HCT116 (cell line): ENCODE measurements at regions not wholly inside any gene's neighbourhood (a gene's known extent, or its start where the extent isn't known, plus 50 kb on each side); places are given as distances from the start of the nearest gene placed in this dataset.

Experiments
- ATAC-seq: fragments of 200-7000 bp; cut with Tn5 transposase; 2 replicates; pipeline ENCODE4 v1.9.1; 2020; ENCODE audit warnings: mild to moderate bottlenecking, moderate library complexity
- BruUV-seq: library from RNA; stranded (reverse); fragments of 400-500 nt; replicated peaks from 2 replicates; lab custom pipeline; 2021; lab: Mats Ljungman, UMichigan
- CTCF ChIA-PET: fragments of 300-600 bp; sonication (Branson Sonifier 250); formaldehyde crosslinking; loops from one replicate; lab custom pipeline; 2021; ENCODE audit warnings: antibody characterized with exemption; lab: Charles Lee
- POLR2A ChIA-PET: fragments of 300-600, 350-600 bp; sonication (Branson Sonifier 250); formaldehyde crosslinking; loops from one replicate; lab custom pipeline; 2021; ENCODE audit warnings: antibody characterized with exemption; lab: Charles Lee
- RAD21 ChIA-PET, 2 experiments: fragments of 300-600 bp; sonication (Branson Sonifier 250); formaldehyde crosslinking; loops; one replicate each; lab custom pipeline; 2023; ENCODE audit warnings: low total read pairs in 2 of 2; ENCODE audit not compliant: uncharacterized antibody in 2 of 2, unreplicated experiment in 2 of 2, low non-redundant PET in 1 of 2; lab: Charles Lee
- DNase-seq: peaks from one replicate; pipeline ENCODE4 v3.0.0-alpha.2; 2010; ENCODE audit warnings: low read depth, low spot score
- H2AFZ ChIP-seq: fragments of 200-600 bp; shearing (Covaris generic), sonication (generic); 2 replicates; pipeline ENCODE4 v1.6.1; 2017; ENCODE audit warnings: low read depth, mixed run types, mixed read lengths, antibody characterized with exemption, low read length; ENCODE audit not compliant: poor library complexity, severe bottlenecking
- H3K27ac ChIP-seq: 2 replicates; pipeline ENCODE4 v1.5.1; 2012; ENCODE audit warnings: low read depth, low read length
- H3K27me3 ChIP-seq: fragments of 200-600 bp; sonication (generic); 2 replicates; pipeline ENCODE4 v1.6.1; 2016; ENCODE audit warnings: mixed run types, low read length, mixed read lengths; ENCODE audit not compliant: insufficient read depth
- H3K36me3 ChIP-seq, 2 experiments: fragments of 200-500 bp in 1 of 2; fragments of 200-600 bp in 1 of 2; sonication (Bioruptor generic) in 1 of 2; sonication (generic) in 1 of 2; 2 replicates each; pipeline versions ENCODE4 v1.5.1 to v1.6.1; 2014 to 2016; ENCODE audit warnings: low read length in 2 of 2, inconsistent platforms in 1 of 2, mixed read lengths in 1 of 2, mixed run types in 1 of 2; ENCODE audit not compliant: insufficient read depth in 2 of 2, control insufficient read depth in 1 of 2
- H3K4me1 ChIP-seq, 2 experiments: fragments of 200-600 bp in 1 of 2; sonication (generic) in 1 of 2; 2 replicates each; pipeline versions ENCODE4 v1.5.1 to v1.6.1; 2012 to 2017; ENCODE audit warnings: low read length in 2 of 2, inconsistent platforms in 1 of 2, mild to moderate bottlenecking in 1 of 2, mixed read lengths in 1 of 2, mixed run types in 1 of 2, moderate library complexity in 1 of 2; ENCODE audit not compliant: insufficient read depth in 2 of 2, control insufficient read depth in 1 of 2
- H3K4me2 ChIP-seq: fragments of 200-600 bp; sonication (generic); 2 replicates; pipeline ENCODE4 v1.6.1; 2017; ENCODE audit warnings: mixed run types, low read length, mixed read lengths
- H3K4me3 ChIP-seq, 2 experiments: fragments of 200-600 bp in 1 of 2; sonication (generic) in 1 of 2; replicated peaks in 1 of 2; 2 replicates each; pipeline ENCODE4 v1.5.1; 2011 to 2016; ENCODE audit warnings: low read length in 2 of 2, control low read depth in 1 of 2, low read depth in 1 of 2, mild to moderate bottlenecking in 1 of 2, mixed read lengths in 1 of 2, mixed run types in 1 of 2
- H3K79me2 ChIP-seq: fragments of 200-600 bp; sonication (generic); 2 replicates; pipeline ENCODE4 v1.6.1; 2017; ENCODE audit warnings: mild to moderate bottlenecking, mixed run types, low read length, moderate library complexity, mixed read lengths; ENCODE audit not compliant: insufficient read depth
- H3K9ac ChIP-seq: fragments of 200-600 bp; sonication (generic); 2 replicates; pipeline ENCODE4 v1.6.1; 2016; ENCODE audit warnings: low read length, mixed read lengths
- H3K9me2 ChIP-seq: fragments of 200-600 bp; sonication (generic), shearing (Covaris generic); 2 replicates; pipeline ENCODE4 v1.6.1; 2017; ENCODE audit warnings: mixed run types, mild to moderate bottlenecking, moderate library complexity; ENCODE audit not compliant: insufficient read depth
- H3K9me3 ChIP-seq, 2 experiments: fragments of 200-500 bp in 1 of 2; fragments of 200-600 bp in 1 of 2; sonication (Bioruptor generic) in 1 of 2; sonication (generic) in 1 of 2; 2 replicates each; pipeline ENCODE4 v1.6.1; 2014 to 2017; ENCODE audit warnings: low read length in 2 of 2, mixed read lengths in 2 of 2, inconsistent platforms in 1 of 2, low read depth in 1 of 2, mild to moderate bottlenecking in 1 of 2, mixed run types in 1 of 2, moderate library complexity in 1 of 2; ENCODE audit not compliant: control insufficient read depth in 1 of 2, insufficient read depth in 1 of 2
- H4K20me1 ChIP-seq: fragments of 200-600 bp; sonication (generic), shearing (Covaris generic); 2 replicates; pipeline ENCODE4 v1.6.1; 2017; ENCODE audit warnings: mixed run types, mild to moderate bottlenecking, moderate library complexity; ENCODE audit not compliant: insufficient read depth
- CBX3 ChIP-seq: IDR thresholded peaks from 2 replicates; pipeline ENCODE4 v1.6.1; 2012; ENCODE audit warnings: low read depth
- CEBPB ChIP-seq: IDR thresholded peaks from 2 replicates; pipeline ENCODE4 v1.6.1; 2012; ENCODE audit warnings: low read depth
- CTCF ChIP-seq, 3 experiments: fragments of 200-600 bp in 1 of 3; sonication (generic) in 1 of 3; IDR thresholded peaks in 2 of 3; conservative IDR thresholded peaks in 1 of 3; 2 replicates each; pipeline ENCODE4 v1.5.1; 2012 to 2017; ENCODE audit warnings: low read depth in 2 of 3, low read length in 2 of 3, antibody characterized with exemption in 1 of 3, borderline replicate concordance in 1 of 3, control low read depth in 1 of 3, mild to moderate bottlenecking in 1 of 3, mixed read lengths in 1 of 3, mixed run types in 1 of 3, moderate library complexity in 1 of 3; ENCODE audit not compliant: insufficient read depth in 1 of 3
- EGR1 ChIP-seq: IDR thresholded peaks from 2 replicates; pipeline ENCODE4 v1.6.1; 2012; ENCODE audit warnings: low read depth
- ELF1 ChIP-seq: IDR thresholded peaks from 2 replicates; pipeline ENCODE4 v1.6.1; 2012; ENCODE audit warnings: low read depth, borderline replicate concordance
- EZH2phosphoT487 ChIP-seq: fragments of 200-600 bp; IDR thresholded peaks from 2 replicates; pipeline ENCODE4 v1.6.1; 2018; ENCODE audit warnings: antibody characterized with exemption, borderline replicate concordance
- FOSL1 ChIP-seq: IDR thresholded peaks from 2 replicates; pipeline ENCODE4 v1.6.1; 2012; ENCODE audit warnings: low read depth
- MAX ChIP-seq: IDR thresholded peaks from 2 replicates; pipeline ENCODE4 v1.6.1; 2012
- POLR2A ChIP-seq: IDR thresholded peaks from 2 replicates; pipeline ENCODE4 v1.7.0; 2011; ENCODE audit warnings: borderline replicate concordance; ENCODE audit not compliant: insufficient read depth, insufficient read length; ENCODE audit errors: extremely low read depth
- POLR2AphosphoS5 ChIP-seq: IDR thresholded peaks from 2 replicates; pipeline ENCODE4 v1.6.1; 2011; ENCODE audit warnings: mild to moderate bottlenecking, low read depth, low read length, moderate library complexity
- RAD21 ChIP-seq: IDR thresholded peaks from 2 replicates; pipeline ENCODE4 v1.6.1; 2012; ENCODE audit warnings: low read depth, mild to moderate bottlenecking
- TCF7L2 ChIP-seq: IDR thresholded peaks from 2 replicates; pipeline ENCODE4 v1.7.0; 2011; ENCODE audit warnings: borderline replicate concordance, inconsistent platforms; ENCODE audit not compliant: insufficient read depth, insufficient read length; ENCODE audit errors: extremely low read depth
- ZBTB33 ChIP-seq: IDR thresholded peaks from 2 replicates; pipeline ENCODE4 v1.6.1; 2011; ENCODE audit warnings: mild to moderate bottlenecking, low read length, moderate library complexity; ENCODE audit not compliant: insufficient replicate concordance; ENCODE audit errors: extremely low read depth
- ZFX ChIP-seq: fragments of 450-650 bp; IDR thresholded peaks from 2 replicates; pipeline ENCODE4 v1.6.1; 2017
- ZNF274 ChIP-seq: fragments of 200-500 bp; sonication (Bioruptor generic); IDR thresholded peaks from 2 replicates; pipeline ENCODE4 v1.6.1; 2014; ENCODE audit warnings: mild to moderate bottlenecking, low read depth, low read length, inconsistent platforms
- intact Hi-C: fragments of 100-400 bp; cut with micrococcal nuclease; formaldehyde crosslinking; loops from 2 replicates; pipeline ENCODE4 v1.10.0; 2022

- no peak for TF ChIP-seq CBX3
- no peak for TF ChIP-seq FOSL1
- TF ChIP-seq RAD21 = no peak
- no peak for TF ChIP-seq ZFX
- no peak for TF ChIP-seq EGR1
- no peak for TF ChIP-seq MAX
- TF ChIP-seq POLR2A = no peak
- TF ChIP-seq ZNF274 = no peak
- TF ChIP-seq ELF1 = no peak
- no peak for TF ChIP-seq TCF7L2
- TF ChIP-seq CEBPB = no peak
- TF ChIP-seq ZBTB33 = no peak
- TF ChIP-seq CTCF (IDR thresholded peaks at IDR 0.05 in 2 of 3, conservative IDR thresholded peaks at IDR 0.05 in 1 of 3; ENCODE audit: borderline replicate concordance in 1 of 3, insufficient read depth in 1 of 3, low read depth in 2 of 3, low read length in 2 of 3) = no peak
- no peak for TF ChIP-seq EZH2phosphoT487
- TF ChIP-seq POLR2AphosphoS5 = no peak
- no peak overlapping the region for H3K27ac ChIP-seq
- no peaks in the 10 kb centered on the region for H4K20me1 ChIP-seq
- no peak overlapping the region for H3K4me3 ChIP-seq
- H3K79me2 ChIP-seq = no peaks in the 10 kb centered on the region
- DNase-seq = no peak
- RAD21 ChIA-PET = no interaction called here
- no peaks in the 10 kb centered on the region for H3K9me2 ChIP-seq
- H3K4me1 ChIP-seq = no peaks in the 10 kb centered on the region
- H3K4me2 ChIP-seq = no peak overlapping the region
- ATAC-seq = no peak
- POLR2A ChIA-PET = no interaction called here
- no peaks in the 10 kb centered on the region for H3K9me3 ChIP-seq
- no peaks in the 10 kb centered on the region for H3K36me3 ChIP-seq
- no peak overlapping the region for H2AFZ ChIP-seq
- intact Hi-C loops = no loop called here
- no TSS peak for BruUV-seq
- no peak overlapping the region for H3K9ac ChIP-seq
- no peaks in the 10 kb centered on the region for H3K27me3 ChIP-seq
- CTCF ChIA-PET = no interaction called here
Observed at GRCh38 chr2:36168115-36168514, 187.5 kb upstream of the CRIM1 start.
